GM12865 (cell line): ENCODE measurements at regions not wholly inside any gene's neighbourhood (a gene's known extent, or its start where the extent isn't known, plus 50 kb on each side); places are given as distances from the start of the nearest gene placed in this dataset.
"Not testable (repeated sequence)": the region's sequence is repeated elsewhere in the genome, so short reads cannot be mapped to it uniquely, and the experiment has no call there.

Source experiments
- DNase-seq: peaks from one replicate; pipeline ENCODE4 v3.0.0; 2010; ENCODE audit warnings: low read depth
- H3K4me3 ChIP-seq: 2 replicates; pipeline ENCODE4 v1.5.1; 2011; ENCODE audit warnings: mild to moderate bottlenecking, low read depth, low read length, control low read depth
- TF ChIP-seq, protein P1 (sequence below): IDR thresholded peaks from 2 replicates; pipeline ENCODE4 v1.5.1; 2011; ENCODE audit warnings: low read length, control low read depth, low read depth, inconsistent platforms; ENCODE audit not compliant: insufficient read depth; ENCODE audit errors: missing control alignments

DNA sequence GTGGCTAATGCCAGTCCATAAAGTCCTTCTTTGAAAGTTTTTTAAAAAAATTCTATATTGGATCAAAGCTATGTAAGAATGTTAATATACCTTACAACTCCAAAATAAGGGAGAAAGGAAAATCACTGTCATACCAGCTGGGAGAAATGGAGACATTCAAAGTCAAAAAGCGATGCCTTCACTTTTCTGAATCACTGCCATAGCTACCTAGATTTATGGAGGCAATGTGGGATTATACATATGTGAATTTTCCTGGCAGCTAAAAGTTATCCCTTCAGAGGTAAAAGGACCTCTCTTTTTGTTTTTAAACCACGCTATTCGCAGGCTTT is 59.6 kb upstream of the PDE3B start:
- TF ChIP-seq, protein P1, sequence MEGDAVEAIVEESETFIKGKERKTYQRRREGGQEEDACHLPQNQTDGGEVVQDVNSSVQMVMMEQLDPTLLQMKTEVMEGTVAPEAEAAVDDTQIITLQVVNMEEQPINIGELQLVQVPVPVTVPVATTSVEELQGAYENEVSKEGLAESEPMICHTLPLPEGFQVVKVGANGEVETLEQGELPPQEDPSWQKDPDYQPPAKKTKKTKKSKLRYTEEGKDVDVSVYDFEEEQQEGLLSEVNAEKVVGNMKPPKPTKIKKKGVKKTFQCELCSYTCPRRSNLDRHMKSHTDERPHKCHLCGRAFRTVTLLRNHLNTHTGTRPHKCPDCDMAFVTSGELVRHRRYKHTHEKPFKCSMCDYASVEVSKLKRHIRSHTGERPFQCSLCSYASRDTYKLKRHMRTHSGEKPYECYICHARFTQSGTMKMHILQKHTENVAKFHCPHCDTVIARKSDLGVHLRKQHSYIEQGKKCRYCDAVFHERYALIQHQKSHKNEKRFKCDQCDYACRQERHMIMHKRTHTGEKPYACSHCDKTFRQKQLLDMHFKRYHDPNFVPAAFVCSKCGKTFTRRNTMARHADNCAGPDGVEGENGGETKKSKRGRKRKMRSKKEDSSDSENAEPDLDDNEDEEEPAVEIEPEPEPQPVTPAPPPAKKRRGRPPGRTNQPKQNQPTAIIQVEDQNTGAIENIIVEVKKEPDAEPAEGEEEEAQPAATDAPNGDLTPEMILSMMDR: no peak
- no peak for DNase-seq
- no peak overlapping the region for H3K4me3 ChIP-seq

DNA sequence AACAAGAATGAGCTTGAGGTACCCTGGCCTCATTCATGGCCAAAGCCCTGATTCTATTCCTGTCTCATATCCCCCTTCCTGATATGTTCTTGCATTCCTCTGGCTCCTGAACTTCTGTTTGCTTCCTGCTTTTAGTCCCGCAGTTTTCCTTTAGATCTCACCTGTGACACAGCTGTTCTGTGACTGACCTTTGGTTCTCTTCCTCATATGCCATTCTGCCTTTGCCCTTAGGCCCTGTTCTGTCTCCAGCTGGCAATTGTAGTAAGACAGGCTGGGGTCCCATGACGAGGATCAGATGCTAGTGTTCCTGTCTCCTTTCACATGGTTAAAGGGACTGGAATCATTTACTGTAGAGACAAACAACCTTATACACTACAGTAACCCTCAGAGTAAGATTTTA is 59.0 kb upstream of the PDE3B start:
- no peak for DNase-seq
- TF ChIP-seq, protein P1: no peak
- no peak overlapping the region for H3K4me3 ChIP-seq

DNA sequence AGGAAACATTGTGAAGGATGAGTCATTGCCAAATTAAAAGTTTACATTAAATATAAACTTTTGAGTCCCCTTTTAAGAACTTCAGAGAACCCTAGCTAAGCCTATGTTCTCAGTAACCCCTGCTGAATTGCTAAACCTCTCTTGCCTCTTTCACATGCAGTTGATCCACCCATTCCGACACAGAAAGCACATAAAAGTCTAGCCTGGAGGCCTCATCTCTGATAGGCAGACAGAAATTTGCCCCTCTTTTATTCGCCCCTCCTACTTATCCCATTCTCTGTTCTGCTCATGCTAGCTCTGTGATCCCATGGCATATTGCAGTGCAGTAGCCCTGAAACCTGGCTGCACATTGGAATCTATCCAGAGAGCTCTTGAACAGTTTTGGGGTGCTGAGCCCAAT is 58.2 kb upstream of the PDE3B start:
- H3K4me3 ChIP-seq: no peak overlapping the region
- TF ChIP-seq, protein P1: no peak
- no peak for DNase-seq

DNA sequence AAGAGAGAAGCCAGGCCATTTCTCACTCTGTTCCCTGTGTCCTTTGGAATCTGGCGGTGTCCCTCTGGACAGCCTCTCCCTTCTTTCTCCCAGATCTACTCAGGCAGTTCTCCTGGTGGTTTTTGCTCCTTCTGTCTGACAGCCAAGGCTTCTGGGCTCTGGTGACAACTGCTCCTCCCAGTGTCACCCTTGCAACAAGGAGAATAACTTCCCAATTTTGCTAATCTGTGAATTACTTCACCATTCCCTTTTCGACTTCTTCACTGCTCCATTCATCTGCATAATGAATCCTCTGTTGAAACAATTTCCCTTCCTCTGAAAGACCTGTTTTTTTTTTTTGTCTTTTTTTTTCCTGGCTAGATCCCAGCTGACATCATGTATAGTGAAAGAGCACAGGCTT is 56.3 kb upstream of the PDE3B start:
- TF ChIP-seq, protein P1: no peak
- no peak for DNase-seq
- no peak overlapping the region for H3K4me3 ChIP-seq

DNA sequence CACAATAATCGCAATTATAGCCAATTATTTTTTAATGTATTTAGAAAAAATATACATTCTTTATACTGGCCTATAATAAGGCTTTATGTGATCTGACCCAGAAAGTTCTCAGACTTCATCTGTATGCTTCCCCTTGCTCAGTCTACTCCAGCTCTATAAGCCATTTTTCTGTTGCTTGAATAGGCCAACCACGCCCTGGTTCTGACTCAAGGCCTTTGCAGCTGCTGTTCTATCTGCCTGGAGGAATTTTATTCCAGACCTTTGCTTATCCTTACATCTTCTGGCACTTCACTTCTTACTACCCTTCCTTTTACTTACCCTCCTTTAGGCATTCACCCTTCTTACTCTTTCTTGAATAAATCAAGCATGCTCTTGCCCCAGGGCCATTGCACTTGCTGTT is 54.9 kb upstream of the PDE3B start:
- TF ChIP-seq, protein P1: no peak
- H3K4me3 ChIP-seq: no peak overlapping the region
- DNase-seq: no peak

DNA sequence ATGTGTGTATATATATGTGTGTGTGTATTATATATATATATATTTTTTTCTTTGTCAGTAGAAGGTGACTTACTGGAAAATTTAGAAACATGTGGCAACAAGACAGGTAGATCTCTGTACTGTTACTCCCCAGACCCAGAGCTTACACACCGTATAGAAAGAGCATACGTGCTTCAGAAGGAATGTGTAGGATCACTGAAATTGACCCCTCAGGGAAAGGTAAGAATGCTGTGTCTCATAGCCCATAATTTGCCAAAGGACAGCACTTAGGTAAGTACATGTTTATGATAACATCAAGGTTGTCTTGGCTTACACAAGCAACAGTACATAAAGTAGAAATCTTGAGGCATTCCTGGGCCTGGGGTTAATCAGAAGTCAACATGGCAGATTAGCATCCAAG is 54.2 kb upstream of the PDE3B start:
- TF ChIP-seq, protein P1: no peak
- H3K4me3 ChIP-seq: no peak overlapping the region

DNA sequence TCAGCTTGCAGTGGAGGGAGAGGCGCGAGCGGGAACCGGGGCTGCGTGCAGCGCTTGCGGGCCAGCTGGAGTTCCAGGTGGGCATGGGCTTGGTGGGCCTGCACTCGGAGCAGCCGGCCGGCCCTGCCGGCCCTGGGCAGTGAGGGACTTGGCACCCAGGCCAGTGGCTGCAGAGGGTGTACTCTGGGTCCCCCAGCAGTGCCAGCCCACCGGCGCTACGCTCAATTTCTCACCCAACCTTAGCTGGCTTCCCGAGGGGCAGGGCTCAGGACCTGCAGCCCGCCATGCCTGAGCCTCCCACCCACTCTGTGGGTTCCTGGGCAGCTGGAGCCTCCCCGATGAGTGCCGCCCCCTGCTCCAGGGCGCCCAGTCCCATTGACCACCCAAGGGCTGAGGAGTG is 52.6 kb upstream of the PDE3B start:
- H3K4me3 ChIP-seq, DNase-seq: not testable (repeated sequence)

More for the DNA sequence above, 54.2 kb upstream of the PDE3B start:
- no peak for DNase-seq

DNA sequence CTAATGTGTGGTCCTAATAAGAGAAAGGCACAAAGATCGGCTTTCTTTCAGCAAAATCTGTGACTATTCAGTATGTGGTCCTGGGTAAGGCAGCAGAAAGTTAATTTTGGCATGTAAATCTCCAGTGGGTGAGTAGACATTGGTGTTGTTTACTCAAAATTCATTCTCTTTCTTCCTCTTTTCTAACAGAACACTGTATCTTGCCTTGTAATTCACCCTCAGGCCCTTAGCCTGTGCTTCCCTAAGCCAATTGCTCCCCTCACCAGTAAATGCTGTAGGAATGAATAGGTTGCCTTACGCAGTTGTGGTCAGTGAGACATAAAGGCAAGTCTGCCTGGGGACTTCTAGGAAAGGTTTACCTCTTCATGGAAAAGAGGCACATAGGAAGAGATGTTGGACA is 49.9 kb upstream of the PDE3B start:
- DNase-seq: no peak
- TF ChIP-seq, protein P1: no peak
- H3K4me3 ChIP-seq: no peak overlapping the region
